ENCODE measurements at regions not wholly inside any gene's neighbourhood (a gene's known extent, or its start where the extent isn't known, plus 50 kb on each side); places are given as distances from the start of the nearest gene placed in this dataset.

- TF ChIP-seq CTCF (conservative IDR thresholded peaks at IDR 0.05; ENCODE audit: low read depth, low read length), result no peak
- H3K4me3 ChIP-seq (ENCODE audit: low read depth, low read length), result no peak overlapping the region
- DNase-seq (ENCODE audit: low read depth), result no peak
These were observed 655.7 kb downstream of the NOVA1 start for GRCh38 chr14:25942090-25942489.

GRCh38 chr14:25933731-25934130 is 664.1 kb downstream of the NOVA1 start:
- DNase-seq (ENCODE audit: low read depth), result no peak
- no peak overlapping the region for H3K4me3 ChIP-seq (ENCODE audit: low read depth, low read length)
- TF ChIP-seq CTCF (conservative IDR thresholded peaks at IDR 0.05; ENCODE audit: low read depth, low read length), result no peak

- DNase-seq (ENCODE audit: low read depth), result no peak
- no peak overlapping the region for H3K4me3 ChIP-seq (ENCODE audit: low read depth, low read length)
- no peak for TF ChIP-seq CTCF (conservative IDR thresholded peaks at IDR 0.05; ENCODE audit: low read depth, low read length)
These were observed 667.8 kb downstream of the NOVA1 start for GRCh38 chr14:25929881-25930615.

- H3K4me3 ChIP-seq (ENCODE audit: low read depth, low read length), result no peak overlapping the region
- no peak for TF ChIP-seq CTCF (conservative IDR thresholded peaks at IDR 0.05; ENCODE audit: low read depth, low read length)
- DNase-seq (ENCODE audit: low read depth), result no peak
These were observed 686.0 kb downstream of the NOVA1 start for GRCh38 chr14:25911831-25912230.

GRCh38 chr14:25909045-25909747 is 688.6 kb downstream of the NOVA1 start:
- TF ChIP-seq CTCF (conservative IDR thresholded peaks at IDR 0.05; ENCODE audit: low read depth, low read length), result no peak
- DNase-seq (ENCODE audit: low read depth), result no peak
- H3K4me3 ChIP-seq (ENCODE audit: low read depth, low read length), result no peak overlapping the region

GRCh38 chr14:25908277-25909044 is 689.4 kb downstream of the NOVA1 start:
- no peak for TF ChIP-seq CTCF (conservative IDR thresholded peaks at IDR 0.05; ENCODE audit: low read depth, low read length)
- no peak for DNase-seq (ENCODE audit: low read depth)
- no peak overlapping the region for H3K4me3 ChIP-seq (ENCODE audit: low read depth, low read length)
